OCI-LY7 (cell line): ENCODE measurements at regions not wholly inside any gene's neighbourhood (a gene's known extent, or its start where the extent isn't known, plus 50 kb on each side); places are given as distances from the start of the nearest gene placed in this dataset.

ENCODE experiments used
- BruUV-seq: library from RNA; stranded (reverse); fragments of 400-500 nt; replicated peaks from 2 replicates; lab custom pipeline; 2021; lab: Mats Ljungman, UMichigan
- CTCF ChIA-PET: fragments of 300-600 bp; sonication (Branson Sonifier 250); formaldehyde crosslinking; loops from one replicate; lab custom pipeline; 2022; ENCODE audit warnings: antibody characterized with exemption; ENCODE audit not compliant: unreplicated experiment; lab: Charles Lee
- POLR2A ChIA-PET: fragments of 300-600 bp; sonication (Branson Sonifier 250); formaldehyde crosslinking; loops from one replicate; lab custom pipeline; 2022; ENCODE audit warnings: antibody characterized with exemption; lab: Charles Lee
- DNase-seq: peaks from one replicate; pipeline ENCODE4 v3.0.0-alpha.2; 2015; ENCODE audit warnings: low spot score
- H2AFZ ChIP-seq: fragments of 200-600 bp; sonication (generic), shearing (Covaris generic); 2 replicates; pipeline ENCODE4 v1.6.1; 2014; ENCODE audit warnings: mild to moderate bottlenecking, antibody characterized with exemption, low read length, moderate library complexity
- H3K27ac ChIP-seq: fragments of 200-600 bp; sonication (generic); 2 replicates; pipeline ENCODE4 v1.5.1; 2014; ENCODE audit warnings: mixed run types, low read depth, mild to moderate bottlenecking, moderate library complexity, low read length, inconsistent platforms; ENCODE audit not compliant: poor library complexity, severe bottlenecking
- H3K36me3 ChIP-seq: fragments of 200-600 bp; sonication (generic); 2 replicates; pipeline ENCODE4 v1.6.1; 2014; ENCODE audit warnings: mild to moderate bottlenecking, antibody characterized with exemption, low read length, moderate library complexity, mixed read lengths; ENCODE audit not compliant: insufficient read depth
- H3K4me1 ChIP-seq: fragments of 200-600 bp; sonication (generic); 2 replicates; pipeline ENCODE4 v1.5.1; 2014; ENCODE audit warnings: mild to moderate bottlenecking, low read length; ENCODE audit not compliant: insufficient read depth, poor library complexity, severe bottlenecking
- H3K4me2 ChIP-seq: fragments of 200-600 bp; sonication (generic); 2 replicates; pipeline ENCODE4 v1.6.1; 2014; ENCODE audit warnings: mild to moderate bottlenecking, low read length
- H3K4me3 ChIP-seq: fragments of 200-600 bp; sonication (generic); 2 replicates; pipeline ENCODE4 v1.5.1; 2014; ENCODE audit warnings: mild to moderate bottlenecking, low read depth, low read length; ENCODE audit not compliant: poor library complexity, severe bottlenecking
- H3K79me2 ChIP-seq: fragments of 200-600 bp; sonication (generic); 2 replicates; pipeline ENCODE4 v1.6.1; 2016; ENCODE audit warnings: low read depth, mild to moderate bottlenecking, low read length, moderate library complexity, mixed read lengths; ENCODE audit not compliant: insufficient read depth
- H3K9me2 ChIP-seq: fragments of 200-600 bp; sonication (generic); 2 replicates; pipeline ENCODE4 v1.6.1; 2016; ENCODE audit warnings: mild to moderate bottlenecking, low read length, mixed read lengths; ENCODE audit not compliant: insufficient read depth
- H3K9me3 ChIP-seq: fragments of 200-600 bp; sonication (generic); 2 replicates; pipeline ENCODE4 v1.6.1; 2014; ENCODE audit warnings: mild to moderate bottlenecking, mixed run types, low read length, mixed read lengths
- H4K20me1 ChIP-seq: fragments of 200-600 bp; sonication (generic); 2 replicates; pipeline ENCODE4 v1.6.1; 2014; ENCODE audit warnings: mild to moderate bottlenecking, antibody characterized with exemption, low read length, moderate library complexity, mixed read lengths; ENCODE audit not compliant: insufficient read depth
- EZH2phosphoT487 ChIP-seq: fragments of 200-600 bp; sonication (generic); IDR thresholded peaks from 2 replicates; pipeline ENCODE4 v1.6.1; 2018; ENCODE audit warnings: low read depth, borderline replicate concordance, mild to moderate bottlenecking, mixed run types, antibody characterized with exemption, low read length, moderate library complexity, mixed read lengths
- intact Hi-C: fragments of 100-400 bp; cut with micrococcal nuclease; formaldehyde crosslinking; loops from one replicate; pipeline ENCODE4 v1.10.0; 2022; ENCODE audit not compliant: unreplicated experiment
- TF ChIP-seq, protein P1 (sequence below): fragments of 200-600 bp; sonication (generic); conservative IDR thresholded peaks from 2 replicates; pipeline ENCODE4 v1.5.1; 2014; ENCODE audit warnings: mild to moderate bottlenecking, antibody characterized with exemption, low read length, moderate library complexity, mixed read lengths

DNA sequence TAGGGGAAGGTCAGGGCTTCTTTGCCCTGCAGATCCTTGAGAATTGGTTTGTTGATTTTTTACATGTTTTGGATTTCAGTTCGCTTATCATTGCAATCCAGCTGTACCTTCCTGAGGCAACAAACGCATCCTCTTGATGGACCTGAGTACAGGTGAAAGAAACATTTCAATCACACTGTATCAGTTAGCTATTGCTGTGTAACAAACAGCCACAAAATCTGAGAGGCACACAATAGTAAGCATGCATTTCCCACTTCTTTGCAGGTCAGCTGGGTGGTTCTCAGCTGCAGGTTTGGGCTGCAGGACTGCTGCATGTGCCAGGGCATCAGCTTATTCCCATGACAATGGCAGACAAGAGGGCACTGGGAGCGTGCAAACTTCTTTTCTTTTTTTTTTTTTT lies 586.4 kb downstream of the MATN1 start:
- no TSS peak for BruUV-seq
- Histone ChIP-seq H3K4me2 (no peak overlapping the region), H3K4me3 (no peak overlapping the region), H3K36me3 (no peaks in the 10 kb centered on the region), H3K9me2 (no peaks in the 10 kb centered on the region), H3K27ac (no peak overlapping the region), H3K9me3 (no peaks in the 10 kb centered on the region), H2AFZ (no peak overlapping the region), H3K79me2 (no peaks in the 10 kb centered on the region), H4K20me1 (no peaks in the 10 kb centered on the region), H3K4me1 (no peaks in the 10 kb centered on the region)
- CTCF ChIA-PET: no interaction called here
- TF ChIP-seq, protein P1, sequence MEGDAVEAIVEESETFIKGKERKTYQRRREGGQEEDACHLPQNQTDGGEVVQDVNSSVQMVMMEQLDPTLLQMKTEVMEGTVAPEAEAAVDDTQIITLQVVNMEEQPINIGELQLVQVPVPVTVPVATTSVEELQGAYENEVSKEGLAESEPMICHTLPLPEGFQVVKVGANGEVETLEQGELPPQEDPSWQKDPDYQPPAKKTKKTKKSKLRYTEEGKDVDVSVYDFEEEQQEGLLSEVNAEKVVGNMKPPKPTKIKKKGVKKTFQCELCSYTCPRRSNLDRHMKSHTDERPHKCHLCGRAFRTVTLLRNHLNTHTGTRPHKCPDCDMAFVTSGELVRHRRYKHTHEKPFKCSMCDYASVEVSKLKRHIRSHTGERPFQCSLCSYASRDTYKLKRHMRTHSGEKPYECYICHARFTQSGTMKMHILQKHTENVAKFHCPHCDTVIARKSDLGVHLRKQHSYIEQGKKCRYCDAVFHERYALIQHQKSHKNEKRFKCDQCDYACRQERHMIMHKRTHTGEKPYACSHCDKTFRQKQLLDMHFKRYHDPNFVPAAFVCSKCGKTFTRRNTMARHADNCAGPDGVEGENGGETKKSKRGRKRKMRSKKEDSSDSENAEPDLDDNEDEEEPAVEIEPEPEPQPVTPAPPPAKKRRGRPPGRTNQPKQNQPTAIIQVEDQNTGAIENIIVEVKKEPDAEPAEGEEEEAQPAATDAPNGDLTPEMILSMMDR: no peak
- no peak for TF ChIP-seq EZH2phosphoT487
- DNase-seq: no peak
- POLR2A ChIA-PET: no interaction called here
- intact Hi-C loops: no loop called here

DNA sequence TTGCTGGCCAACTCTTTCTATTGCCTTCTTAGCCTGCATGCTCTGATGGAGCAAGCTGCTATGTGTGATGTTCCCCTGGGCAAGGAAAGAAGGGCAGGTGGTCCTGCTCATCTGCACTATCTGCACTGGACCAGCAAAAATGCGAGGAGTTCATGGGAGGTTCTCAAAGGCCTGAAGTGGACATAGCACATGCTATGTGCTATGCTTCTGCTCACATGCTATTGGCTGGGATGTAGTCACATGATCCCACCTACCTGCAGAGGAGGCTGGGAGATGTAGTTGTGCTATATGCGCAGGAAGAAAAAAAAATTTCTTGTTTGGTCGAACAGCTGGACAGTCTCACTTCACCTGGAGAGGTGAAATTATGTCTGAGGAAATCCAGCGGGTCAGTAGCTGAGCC lies 587.7 kb downstream of the MATN1 start:
- ChIA-PET CTCF (no interaction called here), POLR2A (no interaction called here)
- Histone ChIP-seq H4K20me1 (no peaks in the 10 kb centered on the region), H2AFZ (no peak overlapping the region), H3K4me3 (no peak overlapping the region), H3K79me2 (no peaks in the 10 kb centered on the region), H3K27ac (no peak overlapping the region), H3K9me2 (no peaks in the 10 kb centered on the region), H3K36me3 (no peaks in the 10 kb centered on the region), H3K4me2 (no peak overlapping the region), H3K4me1 (no peaks in the 10 kb centered on the region), H3K9me3 (no peaks in the 10 kb centered on the region)
- intact Hi-C loops: no loop called here
- BruUV-seq: no TSS peak
- DNase-seq: no peak
- no peak for TF ChIP-seq EZH2phosphoT487
- TF ChIP-seq, protein P1: no peak

DNA sequence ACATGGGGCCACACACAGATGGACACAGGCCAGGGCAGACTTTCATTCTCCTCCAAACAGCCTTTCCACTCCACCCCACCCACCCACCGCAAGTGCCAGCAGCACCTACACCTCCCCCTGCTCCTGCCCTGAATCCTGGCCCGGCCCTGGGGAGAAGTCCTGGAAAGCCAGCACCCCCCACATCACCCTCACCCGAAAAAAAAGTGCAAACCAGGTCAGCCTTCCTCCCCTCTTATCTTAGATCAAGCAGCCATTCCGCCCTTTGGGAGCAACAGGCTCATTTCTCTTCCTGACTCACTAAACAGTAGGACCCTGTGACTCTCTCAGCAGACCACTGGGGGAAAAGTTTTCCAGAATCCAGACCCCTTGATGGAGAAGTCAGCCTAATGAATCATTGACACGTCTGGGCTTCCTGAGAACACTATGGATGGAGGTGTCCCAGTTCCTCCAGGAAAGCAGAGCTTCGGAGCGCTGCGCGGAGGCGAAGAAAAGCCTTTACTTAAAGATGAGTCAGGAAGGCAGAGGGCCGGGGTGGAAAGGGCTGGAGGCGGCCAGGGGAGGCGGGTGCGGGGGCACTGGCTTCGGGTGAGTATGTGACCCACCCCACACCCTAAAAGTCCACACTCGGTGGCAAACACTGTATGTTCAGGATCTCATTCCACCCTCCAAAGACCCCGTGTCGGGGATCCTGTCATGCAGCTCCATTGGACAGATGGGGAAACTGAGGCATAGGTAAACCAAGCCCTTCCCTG lies 588.7 kb downstream of the MATN1 start:
- DNase-seq: no peak
- Histone ChIP-seq H3K4me2 (no peak overlapping the region), H3K4me3 (no peak overlapping the region), H4K20me1 (no peaks in the 10 kb centered on the region), H2AFZ (no peak overlapping the region), H3K9me2 (no peaks in the 10 kb centered on the region), H3K79me2 (no peaks in the 10 kb centered on the region), H3K9me3 (no peaks in the 10 kb centered on the region), H3K36me3 (no peaks in the 10 kb centered on the region), H3K27ac (no peak overlapping the region), H3K4me1 (no peaks in the 10 kb centered on the region)
- intact Hi-C loops: no loop called here
- ChIA-PET POLR2A (no interaction called here), CTCF (no interaction called here)
- TF ChIP-seq, protein P1: no peak
- TF ChIP-seq EZH2phosphoT487: no peak
- BruUV-seq: no TSS peak
